ENCODE measurements at regions not wholly inside any gene's neighbourhood (a gene's known extent, or its start where the extent isn't known, plus 50 kb on each side); places are given as distances from the start of the nearest gene placed in this dataset.

GRCh38 chr2:67576991-67577390 is 179.9 kb downstream of the ETAA1 start:
- TF ChIP-seq CTCF (IDR thresholded peaks at IDR 0.05) (no peak), NFE2L1 (CRISPR knock-in tag; IDR thresholded peaks at IDR 0.05) (no peak), ZNF425 (CRISPR knock-in tag; conservative IDR thresholded peaks at IDR 0.05) (no peak), ATF3 (CRISPR knock-in tag; conservative IDR thresholded peaks at IDR 0.05) (no peak), PRDM15 (CRISPR knock-in tag; IDR thresholded peaks at IDR 0.05) (no peak)
